ENCODE measurements at regions not wholly inside any gene's neighbourhood (a gene's known extent, or its start where the extent isn't known, plus 50 kb on each side); places are given as distances from the start of the nearest gene placed in this dataset.
"Not testable (repeated sequence)": the region's sequence is repeated elsewhere in the genome, so short reads cannot be mapped to it uniquely, and the experiment has no call there.

GRCh38 chr5:87138091-87138805 is 129.4 kb upstream of the RASA1 start:
- DNase-seq, result no peak
- in situ Hi-C loops (cut with HindIII; ENCODE audit: low pct_ligation_motif_present, low pct_unique_long_range_greater_than_20kb, low sequenced_read_pairs), result no loop called here

GRCh38 chr5:87139795-87140194 is 127.9 kb upstream of the RASA1 start:
- no peak for DNase-seq
- in situ Hi-C loops (cut with HindIII; ENCODE audit: low pct_ligation_motif_present, low pct_unique_long_range_greater_than_20kb, low sequenced_read_pairs), result no loop called here

- no peak for DNase-seq
- in situ Hi-C loops (cut with HindIII; ENCODE audit: low pct_ligation_motif_present, low pct_unique_long_range_greater_than_20kb, low sequenced_read_pairs), result no loop called here
Observed at GRCh38 chr5:87141544-87141943, 126.1 kb upstream of the RASA1 start.

GRCh38 chr5:87145853-87146252 is 121.8 kb upstream of the RASA1 start:
- DNase-seq; in situ Hi-C loops (cut with HindIII; ENCODE audit: low pct_ligation_motif_present, low pct_unique_long_range_greater_than_20kb, low sequenced_read_pairs): not testable (repeated sequence)

GRCh38 chr5:87147441-87147840 is 120.2 kb upstream of the RASA1 start:
- in situ Hi-C loops (cut with HindIII; ENCODE audit: low pct_ligation_motif_present, low pct_unique_long_range_greater_than_20kb, low sequenced_read_pairs), result no loop called here
- no peak for DNase-seq

GRCh38 chr5:87150630-87151029 is 117.1 kb upstream of the RASA1 start:
- DNase-seq, result no peak
- in situ Hi-C loops (cut with HindIII; ENCODE audit: low pct_ligation_motif_present, low pct_unique_long_range_greater_than_20kb, low sequenced_read_pairs), result no loop called here

GRCh38 chr5:87151547-87151946 is 116.1 kb upstream of the RASA1 start:
- DNase-seq, result peak; percentile 85
- in situ Hi-C loops (cut with HindIII; ENCODE audit: low pct_ligation_motif_present, low pct_unique_long_range_greater_than_20kb, low sequenced_read_pairs), result no loop called here

- in situ Hi-C loops (cut with HindIII; ENCODE audit: low pct_ligation_motif_present, low pct_unique_long_range_greater_than_20kb, low sequenced_read_pairs), result no loop called here
- DNase-seq, result no peak
Observed at GRCh38 chr5:87152886-87153285, 114.8 kb upstream of the RASA1 start.

GRCh38 chr5:87154191-87154590 is 113.5 kb upstream of the RASA1 start:
- no peak for DNase-seq

GRCh38 chr5:87155106-87155505 is 112.6 kb upstream of the RASA1 start:
- in situ Hi-C loops (cut with HindIII; ENCODE audit: low pct_ligation_motif_present, low pct_unique_long_range_greater_than_20kb, low sequenced_read_pairs), result no loop called here
- DNase-seq, result no peak

More at GRCh38 chr5:87154191-87154590, 113.5 kb upstream of the RASA1 start:
- in situ Hi-C loops (cut with HindIII; ENCODE audit: low pct_ligation_motif_present, low pct_unique_long_range_greater_than_20kb, low sequenced_read_pairs), result no loop called here

GRCh38 chr5:87156631-87157030 is 111.1 kb upstream of the RASA1 start:
- in situ Hi-C loops (cut with HindIII; ENCODE audit: low pct_ligation_motif_present, low pct_unique_long_range_greater_than_20kb, low sequenced_read_pairs), result no loop called here
- no peak for DNase-seq

- in situ Hi-C loops (cut with HindIII; ENCODE audit: low pct_ligation_motif_present, low pct_unique_long_range_greater_than_20kb, low sequenced_read_pairs), result no loop called here
- DNase-seq, result no peak
Observed at GRCh38 chr5:87164409-87164808, 103.3 kb upstream of the RASA1 start.

- in situ Hi-C loops (cut with HindIII; ENCODE audit: low pct_ligation_motif_present, low pct_unique_long_range_greater_than_20kb, low sequenced_read_pairs), result no loop called here
- DNase-seq, result no peak
Observed at GRCh38 chr5:87169300-87169991, 98.2 kb upstream of the RASA1 start.

- DNase-seq, result no peak
- in situ Hi-C loops (cut with HindIII; ENCODE audit: low pct_ligation_motif_present, low pct_unique_long_range_greater_than_20kb, low sequenced_read_pairs), result no loop called here
Observed at GRCh38 chr5:87170799-87171198, 96.9 kb upstream of the RASA1 start.

GRCh38 chr5:87182649-87183048 is 85.0 kb upstream of the RASA1 start:
- DNase-seq, result no peak
- in situ Hi-C loops (cut with HindIII; ENCODE audit: low pct_ligation_motif_present, low pct_unique_long_range_greater_than_20kb, low sequenced_read_pairs), result no loop called here

GRCh38 chr5:87183896-87184295 is 83.8 kb upstream of the RASA1 start:
- DNase-seq, result no peak
- in situ Hi-C loops (cut with HindIII; ENCODE audit: low pct_ligation_motif_present, low pct_unique_long_range_greater_than_20kb, low sequenced_read_pairs), result no loop called here

- DNase-seq, result no peak
- in situ Hi-C loops (cut with HindIII; ENCODE audit: low pct_ligation_motif_present, low pct_unique_long_range_greater_than_20kb, low sequenced_read_pairs), result no loop called here
Observed at GRCh38 chr5:87184605-87185004, 83.1 kb upstream of the RASA1 start.

- in situ Hi-C loops (cut with HindIII; ENCODE audit: low pct_ligation_motif_present, low pct_unique_long_range_greater_than_20kb, low sequenced_read_pairs), result no loop called here
- DNase-seq, result no peak
Observed at GRCh38 chr5:87185838-87186237, 81.8 kb upstream of the RASA1 start.

GRCh38 chr5:87188391-87188790 is 79.3 kb upstream of the RASA1 start:
- no peak for DNase-seq
- in situ Hi-C loops (cut with HindIII; ENCODE audit: low pct_ligation_motif_present, low pct_unique_long_range_greater_than_20kb, low sequenced_read_pairs), result no loop called here

- no peak for DNase-seq
- in situ Hi-C loops (cut with HindIII; ENCODE audit: low pct_ligation_motif_present, low pct_unique_long_range_greater_than_20kb, low sequenced_read_pairs), result no loop called here
Observed at GRCh38 chr5:87190041-87190440, 77.6 kb upstream of the RASA1 start.

All from ACHN (cell line).